ENCODE measurements at regions not wholly inside any gene's neighbourhood (a gene's known extent, or its start where the extent isn't known, plus 50 kb on each side); places are given as distances from the start of the nearest gene placed in this dataset.
A peak's percentile ranks its signal among the peaks of the same experiment; 100 is the strongest.

- 0 out of 2 replicates have a peak overlapping the region, but pooled peaks have one; percentile 82 for H2BK12ac ChIP-seq (ENCODE audit: low read depth, low read length)
- H3K23ac ChIP-seq (ENCODE audit: insufficient read length), result no peak overlapping the region
- H3K27me3 ChIP-seq (replicated peaks in 1 of 4; ENCODE audit: control insufficient read depth in 3 of 4, extremely low read depth in 1 of 4, insufficient read depth in 3 of 4, low read length in 3 of 4), result peaks cover 0 to 12% (median 2%) of the 10 kb centered on the region in 4 experiments; a peak in 4 of 7 replicates
- no peaks in the 10 kb centered on the region for H3K9me3 ChIP-seq (ENCODE audit: insufficient read depth in 2 of 2, low read depth in 1 of 2, low read length in 1 of 2)
- no peak overlapping the region for H3K9ac ChIP-seq (replicated peaks in 1 of 4; ENCODE audit: extremely low read depth in 1 of 4, low read depth in 3 of 4, low read length in 3 of 4)
- H2BK15ac ChIP-seq (ENCODE audit: low read length), result 0 out of 2 replicates have a peak overlapping the region, but pooled peaks have one; percentile 47
- H3K79me1 ChIP-seq (ENCODE audit: low read depth, low read length), result peaks cover 9% of the 10 kb centered on the region; the same call in 1 of the 2 replicates
- H3K79me2 ChIP-seq (ENCODE audit: control insufficient read depth in 1 of 2, insufficient read depth in 2 of 2, low read length in 2 of 2), result no peaks in the 10 kb centered on the region
- DNase-seq (ENCODE audit: low read depth in 1 of 2, low spot score in 2 of 2) (no peak), FAIRE-seq (no peak)
- H4K20me1 ChIP-seq (replicated peaks in 1 of 2; ENCODE audit: control insufficient read depth in 1 of 2, insufficient read depth in 2 of 2, low read length in 2 of 2), result peaks cover 0 to 10% of the 10 kb centered on the region in 2 experiments
- ChIA-PET CTCF (ENCODE audit: partially characterized antibody) (interaction anchor here (0.8 kb wide), 1 partner anchor 108 kb away, joined by 4 read pairs; no protein-coding TSS in a partner anchor), POLR2A (ENCODE audit: partially characterized antibody) (interaction anchor here (0.6 to 2.0 kb wide), 3 partner anchors 9 to 18 kb away, joined by 3 to 13 read pairs (median 3); no protein-coding TSS in a partner anchor)
- no peaks in the 10 kb centered on the region; a peak in 1 of 8 replicates for H3K36me3 ChIP-seq (ENCODE audit: control insufficient read depth in 2 of 4, insufficient read depth in 4 of 4, low read length in 3 of 4)
- H3K14ac ChIP-seq (ENCODE audit: insufficient read length), result no peak overlapping the region
- H3K27ac ChIP-seq (ENCODE audit: low read depth, low read length), result no peak overlapping the region
- no peak overlapping the region for H4K8ac ChIP-seq (ENCODE audit: extremely low read depth, insufficient read depth, low read length)
- H3K23me2 ChIP-seq (ENCODE audit: low read depth, low read length), result peaks cover 16% of the 10 kb centered on the region
- H3K4me2 ChIP-seq (ENCODE audit: insufficient read depth in 1 of 2, low read depth in 2 of 2, low read length in 2 of 2), result peak overlapping the region; percentile 74 to 100
- WGBS, 2 experiments (ENCODE audit: extremely low coverage in 1 of 2, insufficient coverage in 1 of 2, insufficient read length in 1 of 2, insufficient replicate concordance in 2 of 2, low coverage in 1 of 2, low lambda C conversion rate in 2 of 2, missing lambda C conversion rate in 1 of 2), result 54% methylated on average over 12 of the region's 12 CpGs; no CpG with 5 or more reads in 1 of the 2 experiments
- H3K56ac ChIP-seq (replicated peaks; ENCODE audit: insufficient read length, low read depth, low read length), result no peak overlapping the region
- H4K5ac ChIP-seq (ENCODE audit: insufficient read length, low read depth, low read length), result no peak overlapping the region
- peak overlapping the region; percentile 47; the same call in 1 of the 2 replicates for H2AFZ ChIP-seq (ENCODE audit: low read length)
- no peak overlapping the region for H2BK120ac ChIP-seq (replicated peaks; ENCODE audit: low read depth, low read length)
- no peak overlapping the region for H4K91ac ChIP-seq (replicated peaks; ENCODE audit: insufficient read length, low read length)
- no peak overlapping the region for H3K4ac ChIP-seq (replicated peaks; ENCODE audit: insufficient read length, low read depth, low read length)
- H3K18ac ChIP-seq (ENCODE audit: extremely low read depth, low read length), result no peak overlapping the region
- H3K4me3 ChIP-seq (ENCODE audit: extremely low read depth in 1 of 4, insufficient read depth in 2 of 4, low read depth in 3 of 4, low read length in 4 of 4), result peak overlapping the region; percentile 66 to 73 (median 70); a peak in 5 of 8 replicates
- no peak overlapping the region for H2AK5ac ChIP-seq (ENCODE audit: low read depth, low read length)
- H3K4me1 ChIP-seq (replicated peaks in 1 of 4; ENCODE audit: control insufficient read depth in 3 of 4, insufficient read depth in 4 of 4, low read length in 3 of 4), result peaks cover 0 to 8% (median 2%) of the 10 kb centered on the region in 4 experiments; a peak in 3 of 7 replicates
- no peak overlapping the region; the same call in 1 of the 2 replicates for H2BK5ac ChIP-seq (ENCODE audit: low read depth, low read length)
- no peak overlapping the region for H2BK20ac ChIP-seq (ENCODE audit: low read length)
- no peak for TF ChIP-seq SRF (IDR thresholded peaks at IDR 0.05; ENCODE audit: low read depth, low read length)
- no peak for TF ChIP-seq POLR2AphosphoS5 (IDR thresholded peaks at IDR 0.05; ENCODE audit: low read depth, low read length)
- TF ChIP-seq POLR2A (IDR thresholded peaks at IDR 0.05; ENCODE audit: control extremely low read depth in 1 of 2, low read depth in 2 of 2, low read length in 2 of 2), result no peak
- TF ChIP-seq, protein P1, sequence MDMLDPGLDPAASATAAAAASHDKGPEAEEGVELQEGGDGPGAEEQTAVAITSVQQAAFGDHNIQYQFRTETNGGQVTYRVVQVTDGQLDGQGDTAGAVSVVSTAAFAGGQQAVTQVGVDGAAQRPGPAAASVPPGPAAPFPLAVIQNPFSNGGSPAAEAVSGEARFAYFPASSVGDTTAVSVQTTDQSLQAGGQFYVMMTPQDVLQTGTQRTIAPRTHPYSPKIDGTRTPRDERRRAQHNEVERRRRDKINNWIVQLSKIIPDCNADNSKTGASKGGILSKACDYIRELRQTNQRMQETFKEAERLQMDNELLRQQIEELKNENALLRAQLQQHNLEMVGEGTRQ (IDR thresholded peaks at IDR 0.05; ENCODE audit: low read length), result no peak
- TF ChIP-seq CBX8 (IDR thresholded peaks at IDR 0.05; ENCODE audit: borderline replicate concordance, low read depth, low read length), result no peak
- no peak for TF ChIP-seq NANOG (IDR thresholded peaks at IDR 0.05; ENCODE audit: insufficient read depth, low read depth, low read length, poor library complexity, severe bottlenecking)
- no peak for TF ChIP-seq CBX5 (IDR thresholded peaks at IDR 0.05; ENCODE audit: low read depth, low read length)
- no peak for TF ChIP-seq SP1 (IDR thresholded peaks at IDR 0.05; ENCODE audit: low read depth, low read length)
- TF ChIP-seq TEAD4 (IDR thresholded peaks at IDR 0.05; ENCODE audit: low read depth, low read length), result no peak
- TF ChIP-seq POU5F1 (IDR thresholded peaks at IDR 0.05; ENCODE audit: low read depth, low read length), result no peak
- no peak for TF ChIP-seq TBP (IDR thresholded peaks at IDR 0.05; ENCODE audit: low read depth, low read length)
- TF ChIP-seq EGR1 (IDR thresholded peaks at IDR 0.05; ENCODE audit: borderline replicate concordance, low read depth, low read length), result no peak
- TF ChIP-seq, protein P2, sequence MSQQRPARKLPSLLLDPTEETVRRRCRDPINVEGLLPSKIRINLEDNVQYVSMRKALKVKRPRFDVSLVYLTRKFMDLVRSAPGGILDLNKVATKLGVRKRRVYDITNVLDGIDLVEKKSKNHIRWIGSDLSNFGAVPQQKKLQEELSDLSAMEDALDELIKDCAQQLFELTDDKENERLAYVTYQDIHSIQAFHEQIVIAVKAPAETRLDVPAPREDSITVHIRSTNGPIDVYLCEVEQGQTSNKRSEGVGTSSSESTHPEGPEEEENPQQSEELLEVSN (IDR thresholded peaks at IDR 0.05), result no peak
- no peak for TF ChIP-seq BCL11A (IDR thresholded peaks at IDR 0.05; ENCODE audit: low read depth in 2 of 2, low read length in 2 of 2)
Measured at GRCh38 chr9:36765077-36765390, 192.3 kb downstream of the MELK start.

Data from H1 (cell line).